Naive thymus-derived CD4-positive, alpha-beta T cell (primary cell): ENCODE measurements at regions not wholly inside any gene's neighbourhood (a gene's known extent, or its start where the extent isn't known, plus 50 kb on each side); places are given as distances from the start of the nearest gene placed in this dataset.

ENCODE experiments used
- ATAC-seq: fragments of 150-1000 bp; cut with Tn5 transposase; 2 replicates; pipeline ENCODE4 v1.10.0; 2021; ENCODE audit warnings: mild to moderate bottlenecking, moderate library complexity
- CTCF ChIA-PET: fragments of 350-600 bp; sonication (Branson Sonifier 250); formaldehyde crosslinking; loops from one replicate; lab custom pipeline; 2021; ENCODE audit warnings: antibody characterized with exemption; lab: Charles Lee
- POLR2A ChIA-PET: fragments of 350-600 bp; sonication (Branson Sonifier 250); formaldehyde crosslinking; loops from one replicate; lab custom pipeline; 2021; ENCODE audit warnings: antibody characterized with exemption, inconsistent platforms; lab: Charles Lee
- DNase-seq, 9 donors: peaks; one replicate each; pipeline versions ENCODE4 v3.0.0 to v3.0.0-alpha.2; 2020 to 2022; ENCODE audit warnings: mixed read lengths in 1 of 9
- H3K27ac ChIP-seq: one replicate; pipeline ENCODE4 v1.7.0; 2013; ENCODE audit warnings: mild to moderate bottlenecking, low read depth, low read length, moderate library complexity
- H3K27me3 ChIP-seq, 2 donors: one replicate each; pipeline ENCODE4 v1.7.0; 2013; ENCODE audit warnings: low read length in 2 of 2, mild to moderate bottlenecking in 2 of 2, moderate library complexity in 2 of 2; ENCODE audit not compliant: control insufficient read depth in 2 of 2, insufficient read depth in 2 of 2
- H3K36me3 ChIP-seq, 3 experiments: 1 replicate in 2 of 3; 2 replicates in 1 of 3; pipeline ENCODE4 v1.7.0; 2013; ENCODE audit warnings: low read length in 3 of 3, mild to moderate bottlenecking in 3 of 3, moderate library complexity in 1 of 3; ENCODE audit not compliant: insufficient read depth in 3 of 3, control insufficient read depth in 2 of 3
- H3K4me1 ChIP-seq, 2 donors: one replicate each; pipeline ENCODE4 v1.7.0; 2013; ENCODE audit warnings: low read length in 2 of 2, mild to moderate bottlenecking in 2 of 2, moderate library complexity in 1 of 2; ENCODE audit not compliant: control insufficient read depth in 2 of 2, insufficient read depth in 2 of 2
- H3K4me3 ChIP-seq: 2 replicates; pipeline ENCODE4 v1.7.0; 2013; ENCODE audit warnings: mild to moderate bottlenecking, low read length
- H3K9me3 ChIP-seq, 3 experiments: 1 replicate in 2 of 3; 2 replicates in 1 of 3; pipeline ENCODE4 v1.7.0; 2013; ENCODE audit warnings: low read length in 3 of 3; ENCODE audit not compliant: control insufficient read depth in 2 of 3
- H3K27ac Mint-ChIP-seq, 9 donors: one replicate each; pipeline ENCODE4 v1.8.0; 2020 to 2022; ENCODE audit warnings: mixed read lengths in 9 of 9, mild to moderate bottlenecking in 8 of 9, moderate library complexity in 5 of 9, inconsistent platforms in 2 of 9
- H3K27me3 Mint-ChIP-seq, 5 donors: one replicate each; pipeline ENCODE4 v1.8.0; 2021 to 2022; ENCODE audit warnings: mixed read lengths in 5 of 5, mild to moderate bottlenecking in 1 of 5
- H3K36me3 Mint-ChIP-seq, 5 donors: one replicate each; pipeline ENCODE4 v1.8.0; 2020 to 2022; ENCODE audit warnings: mixed read lengths in 5 of 5, mild to moderate bottlenecking in 3 of 5, inconsistent platforms in 1 of 5
- H3K4me1 Mint-ChIP-seq, 7 donors: one replicate each; pipeline ENCODE4 v1.8.0; 2020 to 2022; ENCODE audit warnings: mixed read lengths in 7 of 7, mild to moderate bottlenecking in 3 of 7, inconsistent platforms in 1 of 7
- H3K4me3 Mint-ChIP-seq, 10 donors: one replicate each; pipeline ENCODE4 v1.8.0; 2020 to 2022; ENCODE audit warnings: mild to moderate bottlenecking in 10 of 10, mixed read lengths in 10 of 10, moderate library complexity in 6 of 10, inconsistent platforms in 2 of 10
- H3K9me3 Mint-ChIP-seq, 11 donors: one replicate each; pipeline ENCODE4 v1.8.0; 2020 to 2022; ENCODE audit warnings: mixed read lengths in 11 of 11, mild to moderate bottlenecking in 4 of 11, inconsistent platforms in 1 of 11, moderate library complexity in 1 of 11
- intact Hi-C, 2 donors: fragments of 100-400 bp; cut with micrococcal nuclease; formaldehyde crosslinking; loops; one replicate each; pipeline ENCODE4 v1.15.1; 2023

- H3K27ac Mint-ChIP-seq, result no peak overlapping the region
- H3K27me3 Mint-ChIP-seq, result peaks cover 12 to 43% (median 39%) of the 10 kb centered on the region in 5 donors
Observed at GRCh38 chr15:88747631-88748030, 55.6 kb upstream of the ACAN start.

GRCh38 chr15:88748081-88748480 lies 55.2 kb upstream of the ACAN start:
- no peaks in the 10 kb centered on the region for H3K9me3 ChIP-seq
- H3K4me1 ChIP-seq, result no peaks in the 10 kb centered on the region
- ATAC-seq (no peak), DNase-seq (no peak)
- no peak overlapping the region for H3K27ac ChIP-seq
- H3K4me1 Mint-ChIP-seq, result no peaks in the 10 kb centered on the region
- H3K27me3 Mint-ChIP-seq, result peaks cover 10 to 45% (median 40%) of the 10 kb centered on the region in 5 donors
- no peaks in the 10 kb centered on the region for H3K36me3 ChIP-seq
- POLR2A ChIA-PET, result no interaction called here
- H3K27ac Mint-ChIP-seq, result no peak overlapping the region
- H3K36me3 Mint-ChIP-seq, result no peaks in the 10 kb centered on the region
- no peak overlapping the region for H3K4me3 ChIP-seq
- peaks cover 0 to 2% (median 0%) of the 10 kb centered on the region in 11 donors for H3K9me3 Mint-ChIP-seq
- CTCF ChIA-PET, result interaction anchor here (1.0 kb wide), 1 partner anchor 18 kb away, joined by 5 read pairs; no protein-coding TSS in a partner anchor
- intact Hi-C loops, result no loop called here
- no peaks in the 10 kb centered on the region for H3K27me3 ChIP-seq
- no peak overlapping the region for H3K4me3 Mint-ChIP-seq

More at GRCh38 chr15:88747631-88748030, 55.6 kb upstream of the ACAN start:
- H3K9me3 Mint-ChIP-seq, result peaks cover 0 to 2% (median 0%) of the 10 kb centered on the region in 11 donors
- CTCF ChIA-PET, result interaction anchor here (1.0 kb wide), 1 partner anchor 19 kb away, joined by 5 read pairs; no protein-coding TSS in a partner anchor
- intact Hi-C loops, result no loop called here
- no peak overlapping the region for H3K4me3 Mint-ChIP-seq
- H3K36me3 Mint-ChIP-seq, result no peaks in the 10 kb centered on the region
- Histone ChIP-seq H3K4me1 (no peaks in the 10 kb centered on the region), H3K9me3 (no peaks in the 10 kb centered on the region), H3K36me3 (no peaks in the 10 kb centered on the region), H3K27me3 (no peaks in the 10 kb centered on the region), H3K27ac (no peak overlapping the region), H3K4me3 (no peak overlapping the region)
- no peaks in the 10 kb centered on the region for H3K4me1 Mint-ChIP-seq
- POLR2A ChIA-PET, result no interaction called here
- no peak for DNase-seq
- no peak for ATAC-seq

- no peak for ATAC-seq
- intact Hi-C loops, result no loop called here
- Histone ChIP-seq H3K36me3 (no peaks in the 10 kb centered on the region), H3K27me3 (no peaks in the 10 kb centered on the region), H3K4me3 (no peak overlapping the region), H3K27ac (no peak overlapping the region), H3K4me1 (no peaks in the 10 kb centered on the region), H3K9me3 (no peaks in the 10 kb centered on the region)
- H3K27me3 Mint-ChIP-seq, result peaks cover 10 to 40% (median 34%) of the 10 kb centered on the region in 5 donors
- no peak overlapping the region for H3K27ac Mint-ChIP-seq
- no peaks in the 10 kb centered on the region for H3K4me1 Mint-ChIP-seq
- DNase-seq, result no peak
- no peaks in the 10 kb centered on the region for H3K36me3 Mint-ChIP-seq
- H3K4me3 Mint-ChIP-seq, result no peak overlapping the region
- CTCF ChIA-PET, result no interaction called here
- POLR2A ChIA-PET, result no interaction called here
- peaks cover 0 to 2% (median 0%) of the 10 kb centered on the region in 11 donors for H3K9me3 Mint-ChIP-seq
Observed at GRCh38 chr15:88748651-88749050, 54.6 kb upstream of the ACAN start.

GRCh38 chr15:88749699-88750098 lies 53.5 kb upstream of the ACAN start:
- ATAC-seq, result no peak
- Mint-ChIP-seq H3K27ac (no peak overlapping the region), H3K27me3 (peaks cover 5 to 42% (median 31%) of the 10 kb centered on the region in 5 donors), H3K4me3 (no peak overlapping the region), H3K4me1 (no peaks in the 10 kb centered on the region), H3K36me3 (no peaks in the 10 kb centered on the region), H3K9me3 (peaks cover 0 to 2% (median 0%) of the 10 kb centered on the region in 11 donors)
- Histone ChIP-seq H3K27me3 (no peaks in the 10 kb centered on the region), H3K4me3 (no peak overlapping the region), H3K27ac (no peak overlapping the region), H3K9me3 (no peaks in the 10 kb centered on the region), H3K4me1 (no peaks in the 10 kb centered on the region), H3K36me3 (no peaks in the 10 kb centered on the region)
- POLR2A ChIA-PET, result no interaction called here
- CTCF ChIA-PET, result no interaction called here
- DNase-seq, result no peak
- intact Hi-C loops, result no loop called here

GRCh38 chr15:88752501-88752900 lies 50.7 kb upstream of the ACAN start:
- no peaks in the 10 kb centered on the region for H3K36me3 Mint-ChIP-seq
- H3K9me3 Mint-ChIP-seq, result peaks cover 0 to 2% (median 0%) of the 10 kb centered on the region in 11 donors

GRCh38 chr15:88752951-88753350 lies 50.3 kb upstream of the ACAN start:
- Mint-ChIP-seq H3K27ac (no peak overlapping the region), H3K9me3 (peaks cover 0 to 2% (median 0%) of the 10 kb centered on the region in 11 donors), H3K27me3 (peaks cover 5 to 41% (median 28%) of the 10 kb centered on the region in 5 donors), H3K36me3 (no peaks in the 10 kb centered on the region), H3K4me3 (no peak overlapping the region), H3K4me1 (no peaks in the 10 kb centered on the region)
- Histone ChIP-seq H3K4me3 (no peak overlapping the region), H3K36me3 (no peaks in the 10 kb centered on the region), H3K27ac (no peak overlapping the region), H3K9me3 (no peaks in the 10 kb centered on the region), H3K4me1 (no peaks in the 10 kb centered on the region), H3K27me3 (no peaks in the 10 kb centered on the region)
- intact Hi-C loops, result no loop called here
- ChIA-PET CTCF (interaction anchor here (1.0 kb wide), 1 partner anchor 82 kb away, joined by 3 read pairs; no protein-coding TSS in a partner anchor), POLR2A (no interaction called here)
- no peak for ATAC-seq
- DNase-seq, result no peak

More at GRCh38 chr15:88752501-88752900, 50.7 kb upstream of the ACAN start:
- Mint-ChIP-seq H3K27me3 (peaks cover 5 to 41% (median 28%) of the 10 kb centered on the region in 5 donors), H3K4me3 (no peak overlapping the region), H3K4me1 (no peaks in the 10 kb centered on the region), H3K27ac (no peak overlapping the region)
- ChIA-PET CTCF (interaction anchor here (1.0 kb wide), 1 partner anchor 82 kb away, joined by 3 read pairs; no protein-coding TSS in a partner anchor), POLR2A (no interaction called here)
- no peak for ATAC-seq
- intact Hi-C loops, result no loop called here
- Histone ChIP-seq H3K27me3 (no peaks in the 10 kb centered on the region), H3K9me3 (no peaks in the 10 kb centered on the region), H3K4me1 (no peaks in the 10 kb centered on the region), H3K36me3 (no peaks in the 10 kb centered on the region), H3K4me3 (no peak overlapping the region), H3K27ac (no peak overlapping the region)
- no peak for DNase-seq
